Endodermal cell (in vitro differentiated cells): ENCODE measurements at regions not wholly inside any gene's neighbourhood (a gene's known extent, or its start where the extent isn't known, plus 50 kb on each side); places are given as distances from the start of the nearest gene placed in this dataset.

Experiments used
- DNase-seq: peaks from one replicate; pipeline ENCODE4 v3.0.0-alpha.2; 2017
- H3K27ac ChIP-seq: 2 replicates; pipeline ENCODE4 v1.5.1; 2013; ENCODE audit warnings: mild to moderate bottlenecking, low read depth, low read length, moderate library complexity
- H3K27me3 ChIP-seq: 2 replicates; pipeline ENCODE4 v1.6.1; 2013; ENCODE audit warnings: mild to moderate bottlenecking, low read length, moderate library complexity; ENCODE audit not compliant: insufficient read depth, control insufficient read depth, poor library complexity, severe bottlenecking
- H3K36me3 ChIP-seq: 2 replicates; pipeline ENCODE4 v1.7.0; 2013; ENCODE audit warnings: mild to moderate bottlenecking, low read length, moderate library complexity; ENCODE audit not compliant: control insufficient read depth, insufficient read depth
- H3K4me1 ChIP-seq: one replicate; pipeline ENCODE4 v1.7.0; 2013; ENCODE audit warnings: low read length; ENCODE audit not compliant: control insufficient read depth, insufficient read depth
- H3K4me3 ChIP-seq: 2 replicates; pipeline ENCODE4 v1.5.1; 2013; ENCODE audit warnings: mild to moderate bottlenecking, low read length, moderate library complexity
- H3K9ac ChIP-seq: 2 replicates; pipeline ENCODE4 v1.6.1; 2013; ENCODE audit warnings: mild to moderate bottlenecking, low read length, moderate library complexity; ENCODE audit not compliant: poor library complexity, severe bottlenecking; ENCODE audit errors: extremely low read depth
- H3K9me3 ChIP-seq: 2 replicates; pipeline ENCODE4 v1.6.1; 2013; ENCODE audit warnings: mild to moderate bottlenecking, low read length, moderate library complexity; ENCODE audit not compliant: control insufficient read depth
- H3K27ac Mint-ChIP-seq: 2 replicates; pipeline ENCODE4 v1.8.0; 2020; ENCODE audit warnings: mixed read lengths
- H3K27me3 Mint-ChIP-seq: 2 replicates; pipeline ENCODE4 v1.8.0; 2021; ENCODE audit warnings: mild to moderate bottlenecking, mixed read lengths; ENCODE audit not compliant: insufficient read depth
- H3K36me3 Mint-ChIP-seq: 2 replicates; pipeline ENCODE4 v1.8.0; 2020; ENCODE audit warnings: low read depth, mixed read lengths
- H3K4me1 Mint-ChIP-seq: 2 replicates; pipeline ENCODE4 v1.8.0; 2020; ENCODE audit warnings: mixed read lengths
- H3K4me3 Mint-ChIP-seq: 2 replicates; pipeline ENCODE4 v1.8.0; 2020; ENCODE audit warnings: mild to moderate bottlenecking, moderate library complexity, mixed read lengths
- H3K9me3 Mint-ChIP-seq: 2 replicates; pipeline ENCODE4 v1.8.0; 2020; ENCODE audit warnings: mild to moderate bottlenecking, mixed read lengths
- CTCF ChIP-seq: fragments of 200-600 bp; sonication (generic); conservative IDR thresholded peaks from 2 replicates; pipeline ENCODE4 v1.5.0; 2021; ENCODE audit warnings: antibody characterized with exemption, mild to moderate bottlenecking
- WGBS, 2 experiments: methylation state at CpG; one replicate each; pipeline versions ENCODE4 v1.1.5 to v1.1.7; 2013; ENCODE audit warnings: missing lambda C conversion rate in 2 of 2, mixed read lengths in 1 of 2; ENCODE audit not compliant: insufficient coverage in 1 of 2, insufficient read length in 1 of 2; 5-methylcytosine and 5-hydroxymethylcytosine counted together

- Mint-ChIP-seq H3K4me1 (peaks cover 2% of the 10 kb centered on the region), H3K27me3 (peaks cover 9% of the 10 kb centered on the region), H3K36me3 (no peaks in the 10 kb centered on the region), H3K27ac (no peak overlapping the region), H3K4me3 (no peak overlapping the region), H3K9me3 (peaks cover 17% of the 10 kb centered on the region)
- Histone ChIP-seq H3K9ac (no peak overlapping the region), H3K27ac (no peak overlapping the region), H3K27me3 (no peaks in the 10 kb centered on the region), H3K9me3 (peaks cover 26% of the 10 kb centered on the region), H3K4me1 (no peaks in the 10 kb centered on the region), H3K36me3 (no peaks in the 10 kb centered on the region), H3K4me3 (no peak overlapping the region)
- WGBS, 2 experiments = 92 to 94% methylated on average over 3 of the region's 3 CpGs
- no peak for DNase-seq
- TF ChIP-seq CTCF = no peak
Measured at GRCh38 chr2:67965246-67965645, 97.6 kb downstream of the C1D start.

GRCh38 chr2:67970071-67970470 lies 92.7 kb downstream of the C1D start:
- Mint-ChIP-seq H3K36me3 (no peaks in the 10 kb centered on the region), H3K9me3 (no peaks in the 10 kb centered on the region), H3K4me3 (no peak overlapping the region), H3K4me1 (peaks cover 5% of the 10 kb centered on the region), H3K27me3 (peaks cover 6% of the 10 kb centered on the region), H3K27ac (no peak overlapping the region)
- no peak for DNase-seq
- no peaks in the 10 kb centered on the region for H3K4me1 ChIP-seq
- H3K27ac ChIP-seq = no peak overlapping the region
- TF ChIP-seq CTCF = no peak
- no peaks in the 10 kb centered on the region for H3K9me3 ChIP-seq
- H3K4me3 ChIP-seq = no peak overlapping the region
- no peaks in the 10 kb centered on the region for H3K27me3 ChIP-seq
- no peak overlapping the region for H3K9ac ChIP-seq
- no peaks in the 10 kb centered on the region for H3K36me3 ChIP-seq

- Mint-ChIP-seq H3K27me3 (peaks cover 4% of the 10 kb centered on the region), H3K36me3 (no peaks in the 10 kb centered on the region), H3K27ac (no peak overlapping the region), H3K4me3 (no peak overlapping the region), H3K9me3 (no peaks in the 10 kb centered on the region), H3K4me1 (peaks cover 9% of the 10 kb centered on the region)
- Histone ChIP-seq H3K4me3 (no peak overlapping the region), H3K36me3 (no peaks in the 10 kb centered on the region), H3K27me3 (no peaks in the 10 kb centered on the region), H3K9me3 (no peaks in the 10 kb centered on the region), H3K27ac (no peak overlapping the region), H3K4me1 (no peaks in the 10 kb centered on the region), H3K9ac (no peak overlapping the region)
- no peak for TF ChIP-seq CTCF
- no peak for DNase-seq
- 98% methylated on average over 2 of the region's 3 CpGs; no CpG with 5 or more reads in 1 of the 2 experiments for WGBS, 2 experiments
Measured at GRCh38 chr2:67970542-67970941, 92.3 kb downstream of the C1D start.
